ENCODE measurements at regions not wholly inside any gene's neighbourhood (a gene's known extent, or its start where the extent isn't known, plus 50 kb on each side); places are given as distances from the start of the nearest gene placed in this dataset.
A peak's percentile ranks its signal among the peaks of the same experiment; 100 is the strongest.

GRCh38 chr5:116989995-116990394 is 415.4 kb upstream of the SEMA6A start:
- Histone ChIP-seq H3K9me3 (replicated peaks; ENCODE audit: control insufficient read depth, insufficient read depth, low read length) (no peaks in the 10 kb centered on the region; the same call in 2 of the 3 replicates), H2AFZ (ENCODE audit: control insufficient read depth, low read depth, low read length) (no peak overlapping the region), H3K27ac (ENCODE audit: control insufficient read depth, insufficient read depth) (no peak overlapping the region), H3K27me3 (replicated peaks in 1 of 2; ENCODE audit: control insufficient read depth in 2 of 2, insufficient read depth in 2 of 2, low read length in 1 of 2) (no peaks in the 10 kb centered on the region), H3K4me1 (ENCODE audit: control insufficient read depth, insufficient read depth, low read length) (no peaks in the 10 kb centered on the region), H3K4me2 (ENCODE audit: control insufficient read depth, insufficient read depth) (no peak overlapping the region), H3K79me2 (ENCODE audit: control insufficient read depth, insufficient read depth, low read length) (no peaks in the 10 kb centered on the region), H4K20me1 (ENCODE audit: control insufficient read depth, insufficient read depth) (no peaks in the 10 kb centered on the region), H3K36me3 (ENCODE audit: control insufficient read depth in 2 of 2, insufficient read depth in 2 of 2, low read length in 1 of 2) (no peaks in the 10 kb centered on the region), H3K9ac (ENCODE audit: control insufficient read depth, insufficient read depth, low read length) (no peak overlapping the region), H3K4me3 (no peak overlapping the region)
- intact Hi-C loops (cut with micrococcal nuclease; ENCODE audit: unreplicated experiment) (no loop called here), in situ Hi-C loops (cut with MboI) (no loop called here)
- BruUV-seq (replicated peaks) = no TSS peak
- DNase-seq (ENCODE audit: low read depth, low spot score) (no peak), ATAC-seq (peak; percentile 70), FAIRE-seq (no peak)
- ChIA-PET CTCF (no interaction called here), POLR2A (no interaction called here), RAD21 (ENCODE audit: unreplicated experiment) (no interaction called here), SMC1A (ENCODE audit: uncharacterized antibody, unreplicated experiment) (interaction anchor here (1.3 kb wide), 1 partner anchor 9 kb away, joined by 3 read pairs; no protein-coding TSS in a partner anchor)
- WGBS (ENCODE audit: insufficient coverage, insufficient replicate concordance, low lambda C conversion rate, missing lambda C conversion rate) = 35% methylated on average over 3 of the region's 3 CpGs
- TF ChIP-seq, protein P1, sequence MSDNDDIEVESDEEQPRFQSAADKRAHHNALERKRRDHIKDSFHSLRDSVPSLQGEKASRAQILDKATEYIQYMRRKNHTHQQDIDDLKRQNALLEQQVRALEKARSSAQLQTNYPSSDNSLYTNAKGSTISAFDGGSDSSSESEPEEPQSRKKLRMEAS (IDR thresholded peaks at IDR 0.05; ENCODE audit: low read depth, low read length) = no peak
- TF ChIP-seq SPI1 (IDR thresholded peaks at IDR 0.05; ENCODE audit: borderline replicate concordance, insufficient read depth, low read depth, low read length) = no peak
- TF ChIP-seq BRCA1 (IDR thresholded peaks at IDR 0.05; ENCODE audit: low read depth, low read length) = no peak
- TF ChIP-seq, protein P2, sequence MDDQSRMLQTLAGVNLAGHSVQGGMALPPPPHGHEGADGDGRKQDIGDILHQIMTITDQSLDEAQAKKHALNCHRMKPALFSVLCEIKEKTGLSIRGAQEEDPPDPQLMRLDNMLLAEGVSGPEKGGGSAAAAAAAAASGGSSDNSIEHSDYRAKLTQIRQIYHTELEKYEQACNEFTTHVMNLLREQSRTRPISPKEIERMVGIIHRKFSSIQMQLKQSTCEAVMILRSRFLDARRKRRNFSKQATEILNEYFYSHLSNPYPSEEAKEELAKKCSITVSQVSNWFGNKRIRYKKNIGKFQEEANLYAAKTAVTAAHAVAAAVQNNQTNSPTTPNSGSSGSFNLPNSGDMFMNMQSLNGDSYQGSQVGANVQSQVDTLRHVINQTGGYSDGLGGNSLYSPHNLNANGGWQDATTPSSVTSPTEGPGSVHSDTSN (IDR thresholded peaks at IDR 0.05; ENCODE audit: insufficient replicate concordance, low read depth, low read length) = peak; percentile 8
- TF ChIP-seq CHD2 (IDR thresholded peaks at IDR 0.05; ENCODE audit: borderline replicate concordance, low read depth, low read length) = no peak
- TF ChIP-seq GABPA (IDR thresholded peaks at IDR 0.05; ENCODE audit: low read depth) = no peak
- peak; percentile 59 for TF ChIP-seq PKNOX1 (IDR thresholded peaks at IDR 0.05)
- TF ChIP-seq USF1 (IDR thresholded peaks at IDR 0.05; ENCODE audit: borderline replicate concordance, extremely low read length, insufficient read depth, low read depth, low read length) = no peak
- TF ChIP-seq, protein P3, sequence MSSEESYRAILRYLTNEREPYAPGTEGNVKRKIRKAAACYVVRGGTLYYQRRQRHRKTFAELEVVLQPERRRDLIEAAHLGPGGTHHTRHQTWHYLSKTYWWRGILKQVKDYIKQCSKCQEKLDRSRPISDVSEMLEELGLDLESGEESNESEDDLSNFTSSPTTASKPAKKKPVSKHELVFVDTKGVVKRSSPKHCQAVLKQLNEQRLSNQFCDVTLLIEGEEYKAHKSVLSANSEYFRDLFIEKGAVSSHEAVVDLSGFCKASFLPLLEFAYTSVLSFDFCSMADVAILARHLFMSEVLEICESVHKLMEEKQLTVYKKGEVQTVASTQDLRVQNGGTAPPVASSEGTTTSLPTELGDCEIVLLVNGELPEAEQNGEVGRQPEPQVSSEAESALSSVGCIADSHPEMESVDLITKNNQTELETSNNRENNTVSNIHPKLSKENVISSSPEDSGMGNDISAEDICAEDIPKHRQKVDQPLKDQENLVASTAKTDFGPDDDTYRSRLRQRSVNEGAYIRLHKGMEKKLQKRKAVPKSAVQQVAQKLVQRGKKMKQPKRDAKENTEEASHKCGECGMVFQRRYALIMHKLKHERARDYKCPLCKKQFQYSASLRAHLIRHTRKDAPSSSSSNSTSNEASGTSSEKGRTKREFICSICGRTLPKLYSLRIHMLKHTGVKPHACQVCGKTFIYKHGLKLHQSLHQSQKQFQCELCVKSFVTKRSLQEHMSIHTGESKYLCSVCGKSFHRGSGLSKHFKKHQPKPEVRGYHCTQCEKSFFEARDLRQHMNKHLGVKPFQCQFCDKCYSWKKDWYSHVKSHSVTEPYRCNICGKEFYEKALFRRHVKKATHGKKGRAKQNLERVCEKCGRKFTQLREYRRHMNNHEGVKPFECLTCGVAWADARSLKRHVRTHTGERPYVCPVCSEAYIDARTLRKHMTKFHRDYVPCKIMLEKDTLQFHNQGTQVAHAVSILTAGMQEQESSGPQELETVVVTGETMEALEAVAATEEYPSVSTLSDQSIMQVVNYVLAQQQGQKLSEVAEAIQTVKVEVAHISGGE (CRISPR knock-in tag; IDR thresholded peaks at IDR 0.05) = no peak
- TF ChIP-seq EGR1 (IDR thresholded peaks at IDR 0.05; ENCODE audit: borderline replicate concordance in 1 of 2, low read depth in 2 of 2, low read length in 2 of 2) = no peak
- TF ChIP-seq STAT1 (conservative IDR thresholded peaks at IDR 0.05) = no peak
- no peak for TF ChIP-seq YBX1 (IDR thresholded peaks at IDR 0.05)
- TF ChIP-seq, protein P4, sequence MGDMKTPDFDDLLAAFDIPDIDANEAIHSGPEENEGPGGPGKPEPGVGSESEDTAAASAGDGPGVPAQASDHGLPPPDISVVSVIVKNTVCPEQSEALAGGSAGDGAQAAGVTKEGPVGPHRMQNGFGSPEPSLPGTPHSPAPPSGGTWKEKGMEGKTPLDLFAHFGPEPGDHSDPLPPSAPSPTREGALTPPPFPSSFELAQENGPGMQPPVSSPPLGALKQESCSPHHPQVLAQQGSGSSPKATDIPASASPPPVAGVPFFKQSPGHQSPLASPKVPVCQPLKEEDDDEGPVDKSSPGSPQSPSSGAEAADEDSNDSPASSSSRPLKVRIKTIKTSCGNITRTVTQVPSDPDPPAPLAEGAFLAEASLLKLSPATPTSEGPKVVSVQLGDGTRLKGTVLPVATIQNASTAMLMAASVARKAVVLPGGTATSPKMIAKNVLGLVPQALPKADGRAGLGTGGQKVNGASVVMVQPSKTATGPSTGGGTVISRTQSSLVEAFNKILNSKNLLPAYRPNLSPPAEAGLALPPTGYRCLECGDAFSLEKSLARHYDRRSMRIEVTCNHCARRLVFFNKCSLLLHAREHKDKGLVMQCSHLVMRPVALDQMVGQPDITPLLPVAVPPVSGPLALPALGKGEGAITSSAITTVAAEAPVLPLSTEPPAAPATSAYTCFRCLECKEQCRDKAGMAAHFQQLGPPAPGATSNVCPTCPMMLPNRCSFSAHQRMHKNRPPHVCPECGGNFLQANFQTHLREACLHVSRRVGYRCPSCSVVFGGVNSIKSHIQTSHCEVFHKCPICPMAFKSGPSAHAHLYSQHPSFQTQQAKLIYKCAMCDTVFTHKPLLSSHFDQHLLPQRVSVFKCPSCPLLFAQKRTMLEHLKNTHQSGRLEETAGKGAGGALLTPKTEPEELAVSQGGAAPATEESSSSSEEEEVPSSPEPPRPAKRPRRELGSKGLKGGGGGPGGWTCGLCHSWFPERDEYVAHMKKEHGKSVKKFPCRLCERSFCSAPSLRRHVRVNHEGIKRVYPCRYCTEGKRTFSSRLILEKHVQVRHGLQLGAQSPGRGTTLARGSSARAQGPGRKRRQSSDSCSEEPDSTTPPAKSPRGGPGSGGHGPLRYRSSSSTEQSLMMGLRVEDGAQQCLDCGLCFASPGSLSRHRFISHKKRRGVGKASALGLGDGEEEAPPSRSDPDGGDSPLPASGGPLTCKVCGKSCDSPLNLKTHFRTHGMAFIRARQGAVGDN (IDR thresholded peaks at IDR 0.05) = no peak

Data from GM12878 (cell line).